HepG2 (cell line): ENCODE measurements at regions not wholly inside any gene's neighbourhood (a gene's known extent, or its start where the extent isn't known, plus 50 kb on each side); places are given as distances from the start of the nearest gene placed in this dataset.

ENCODE experiments used
- HDAC6 ChIP-seq: fragments of 200-600 bp; sonication (generic); IDR thresholded peaks from 2 replicates; pipeline ENCODE4 v1.7.0; 2017; ENCODE audit warnings: mild to moderate bottlenecking, antibody characterized with exemption, low read length, low read depth
- ZNF530 ChIP-seq: sonication (generic); formaldehyde crosslinking; IDR thresholded peaks from 2 replicates; pipeline ENCODE4 v1.5.0; 2020; ENCODE audit warnings: low read depth, mild to moderate bottlenecking, missing genetic modification reagents
- TF ChIP-seq, protein P1 (sequence below): sonication (generic); formaldehyde crosslinking; IDR thresholded peaks from 2 replicates; pipeline ENCODE4 v1.5.0; 2020; ENCODE audit warnings: mild to moderate bottlenecking, missing genetic modification reagents, moderate library complexity

GRCh38 chr5:67268231-67269021 lies 71.8 kb upstream of the CD180 start:
- TF ChIP-seq ZNF530 (CRISPR knock-in tag) = no peak
- TF ChIP-seq, protein P1, sequence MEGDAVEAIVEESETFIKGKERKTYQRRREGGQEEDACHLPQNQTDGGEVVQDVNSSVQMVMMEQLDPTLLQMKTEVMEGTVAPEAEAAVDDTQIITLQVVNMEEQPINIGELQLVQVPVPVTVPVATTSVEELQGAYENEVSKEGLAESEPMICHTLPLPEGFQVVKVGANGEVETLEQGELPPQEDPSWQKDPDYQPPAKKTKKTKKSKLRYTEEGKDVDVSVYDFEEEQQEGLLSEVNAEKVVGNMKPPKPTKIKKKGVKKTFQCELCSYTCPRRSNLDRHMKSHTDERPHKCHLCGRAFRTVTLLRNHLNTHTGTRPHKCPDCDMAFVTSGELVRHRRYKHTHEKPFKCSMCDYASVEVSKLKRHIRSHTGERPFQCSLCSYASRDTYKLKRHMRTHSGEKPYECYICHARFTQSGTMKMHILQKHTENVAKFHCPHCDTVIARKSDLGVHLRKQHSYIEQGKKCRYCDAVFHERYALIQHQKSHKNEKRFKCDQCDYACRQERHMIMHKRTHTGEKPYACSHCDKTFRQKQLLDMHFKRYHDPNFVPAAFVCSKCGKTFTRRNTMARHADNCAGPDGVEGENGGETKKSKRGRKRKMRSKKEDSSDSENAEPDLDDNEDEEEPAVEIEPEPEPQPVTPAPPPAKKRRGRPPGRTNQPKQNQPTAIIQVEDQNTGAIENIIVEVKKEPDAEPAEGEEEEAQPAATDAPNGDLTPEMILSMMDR = no peak
- no peak for TF ChIP-seq HDAC6
